HCT116 (cell line): ENCODE measurements at regions not wholly inside any gene's neighbourhood (a gene's known extent, or its start where the extent isn't known, plus 50 kb on each side); places are given as distances from the start of the nearest gene placed in this dataset.

Experiments
- ATAC-seq: fragments of 200-7000 bp; cut with Tn5 transposase; 2 replicates; pipeline ENCODE4 v1.9.1; 2020; ENCODE audit warnings: mild to moderate bottlenecking, moderate library complexity
- BruUV-seq: library from RNA; stranded (reverse); fragments of 400-500 nt; replicated peaks from 2 replicates; lab custom pipeline; 2021; lab: Mats Ljungman, UMichigan
- CTCF ChIA-PET: fragments of 300-600 bp; sonication (Branson Sonifier 250); formaldehyde crosslinking; loops from one replicate; lab custom pipeline; 2021; ENCODE audit warnings: antibody characterized with exemption; lab: Charles Lee
- POLR2A ChIA-PET: fragments of 300-600, 350-600 bp; sonication (Branson Sonifier 250); formaldehyde crosslinking; loops from one replicate; lab custom pipeline; 2021; ENCODE audit warnings: antibody characterized with exemption; lab: Charles Lee
- RAD21 ChIA-PET, 2 experiments: fragments of 300-600 bp; sonication (Branson Sonifier 250); formaldehyde crosslinking; loops; one replicate each; lab custom pipeline; 2023; ENCODE audit warnings: low total read pairs in 2 of 2; ENCODE audit not compliant: uncharacterized antibody in 2 of 2, unreplicated experiment in 2 of 2, low non-redundant PET in 1 of 2; lab: Charles Lee
- DNase-seq: peaks from one replicate; pipeline ENCODE4 v3.0.0-alpha.2; 2010; ENCODE audit warnings: low read depth, low spot score
- H2AFZ ChIP-seq: fragments of 200-600 bp; shearing (Covaris generic), sonication (generic); 2 replicates; pipeline ENCODE4 v1.6.1; 2017; ENCODE audit warnings: low read depth, mixed run types, mixed read lengths, antibody characterized with exemption, low read length; ENCODE audit not compliant: poor library complexity, severe bottlenecking
- H3K27ac ChIP-seq: 2 replicates; pipeline ENCODE4 v1.5.1; 2012; ENCODE audit warnings: low read depth, low read length
- H3K27me3 ChIP-seq: fragments of 200-600 bp; sonication (generic); 2 replicates; pipeline ENCODE4 v1.6.1; 2016; ENCODE audit warnings: mixed run types, low read length, mixed read lengths; ENCODE audit not compliant: insufficient read depth
- H3K36me3 ChIP-seq, 2 experiments: fragments of 200-500 bp in 1 of 2; fragments of 200-600 bp in 1 of 2; sonication (Bioruptor generic) in 1 of 2; sonication (generic) in 1 of 2; 2 replicates each; pipeline versions ENCODE4 v1.5.1 to v1.6.1; 2014 to 2016; ENCODE audit warnings: low read length in 2 of 2, inconsistent platforms in 1 of 2, mixed read lengths in 1 of 2, mixed run types in 1 of 2; ENCODE audit not compliant: insufficient read depth in 2 of 2, control insufficient read depth in 1 of 2
- H3K4me1 ChIP-seq, 2 experiments: fragments of 200-600 bp in 1 of 2; sonication (generic) in 1 of 2; 2 replicates each; pipeline versions ENCODE4 v1.5.1 to v1.6.1; 2012 to 2017; ENCODE audit warnings: low read length in 2 of 2, inconsistent platforms in 1 of 2, mild to moderate bottlenecking in 1 of 2, mixed read lengths in 1 of 2, mixed run types in 1 of 2, moderate library complexity in 1 of 2; ENCODE audit not compliant: insufficient read depth in 2 of 2, control insufficient read depth in 1 of 2
- H3K4me2 ChIP-seq: fragments of 200-600 bp; sonication (generic); 2 replicates; pipeline ENCODE4 v1.6.1; 2017; ENCODE audit warnings: mixed run types, low read length, mixed read lengths
- H3K4me3 ChIP-seq, 2 experiments: fragments of 200-600 bp in 1 of 2; sonication (generic) in 1 of 2; replicated peaks in 1 of 2; 2 replicates each; pipeline ENCODE4 v1.5.1; 2011 to 2016; ENCODE audit warnings: low read length in 2 of 2, control low read depth in 1 of 2, low read depth in 1 of 2, mild to moderate bottlenecking in 1 of 2, mixed read lengths in 1 of 2, mixed run types in 1 of 2
- H3K79me2 ChIP-seq: fragments of 200-600 bp; sonication (generic); 2 replicates; pipeline ENCODE4 v1.6.1; 2017; ENCODE audit warnings: mild to moderate bottlenecking, mixed run types, low read length, moderate library complexity, mixed read lengths; ENCODE audit not compliant: insufficient read depth
- H3K9ac ChIP-seq: fragments of 200-600 bp; sonication (generic); 2 replicates; pipeline ENCODE4 v1.6.1; 2016; ENCODE audit warnings: low read length, mixed read lengths
- H3K9me2 ChIP-seq: fragments of 200-600 bp; sonication (generic), shearing (Covaris generic); 2 replicates; pipeline ENCODE4 v1.6.1; 2017; ENCODE audit warnings: mixed run types, mild to moderate bottlenecking, moderate library complexity; ENCODE audit not compliant: insufficient read depth
- H3K9me3 ChIP-seq, 2 experiments: fragments of 200-500 bp in 1 of 2; fragments of 200-600 bp in 1 of 2; sonication (Bioruptor generic) in 1 of 2; sonication (generic) in 1 of 2; 2 replicates each; pipeline ENCODE4 v1.6.1; 2014 to 2017; ENCODE audit warnings: low read length in 2 of 2, mixed read lengths in 2 of 2, inconsistent platforms in 1 of 2, low read depth in 1 of 2, mild to moderate bottlenecking in 1 of 2, mixed run types in 1 of 2, moderate library complexity in 1 of 2; ENCODE audit not compliant: control insufficient read depth in 1 of 2, insufficient read depth in 1 of 2
- H4K20me1 ChIP-seq: fragments of 200-600 bp; sonication (generic), shearing (Covaris generic); 2 replicates; pipeline ENCODE4 v1.6.1; 2017; ENCODE audit warnings: mixed run types, mild to moderate bottlenecking, moderate library complexity; ENCODE audit not compliant: insufficient read depth
- CBX3 ChIP-seq: IDR thresholded peaks from 2 replicates; pipeline ENCODE4 v1.6.1; 2012; ENCODE audit warnings: low read depth
- EGR1 ChIP-seq: IDR thresholded peaks from 2 replicates; pipeline ENCODE4 v1.6.1; 2012; ENCODE audit warnings: low read depth
- ELF1 ChIP-seq: IDR thresholded peaks from 2 replicates; pipeline ENCODE4 v1.6.1; 2012; ENCODE audit warnings: low read depth, borderline replicate concordance
- EZH2 ChIP-seq: fragments of 200-600 bp; sonication (generic); IDR thresholded peaks from 2 replicates; pipeline ENCODE4 v1.6.1; 2017; ENCODE audit warnings: antibody characterized with exemption, mixed run types
- FOSL1 ChIP-seq: IDR thresholded peaks from 2 replicates; pipeline ENCODE4 v1.6.1; 2012; ENCODE audit warnings: low read depth
- JUND ChIP-seq: IDR thresholded peaks from 2 replicates; pipeline ENCODE4 v1.6.1; 2012
- SP1 ChIP-seq: IDR thresholded peaks from 2 replicates; pipeline ENCODE4 v1.6.1; 2012; ENCODE audit warnings: low read depth
- TCF7L2 ChIP-seq: IDR thresholded peaks from 2 replicates; pipeline ENCODE4 v1.7.0; 2011; ENCODE audit warnings: borderline replicate concordance, inconsistent platforms; ENCODE audit not compliant: insufficient read depth, insufficient read length; ENCODE audit errors: extremely low read depth
- ZBTB33 ChIP-seq: IDR thresholded peaks from 2 replicates; pipeline ENCODE4 v1.6.1; 2011; ENCODE audit warnings: mild to moderate bottlenecking, low read length, moderate library complexity; ENCODE audit not compliant: insufficient replicate concordance; ENCODE audit errors: extremely low read depth
- ZNF274 ChIP-seq: fragments of 200-500 bp; sonication (Bioruptor generic); IDR thresholded peaks from 2 replicates; pipeline ENCODE4 v1.6.1; 2014; ENCODE audit warnings: mild to moderate bottlenecking, low read depth, low read length, inconsistent platforms
- intact Hi-C: fragments of 100-400 bp; cut with micrococcal nuclease; formaldehyde crosslinking; loops from 2 replicates; pipeline ENCODE4 v1.10.0; 2022
- TF ChIP-seq, protein P1 (sequence below): IDR thresholded peaks from 2 replicates; pipeline ENCODE4 v1.6.1; 2012

GRCh38 chr9:24464319-24464951 is 81.3 kb downstream of the IZUMO3 start:
- Histone ChIP-seq H3K27ac (no peak overlapping the region), H3K4me1 (no peaks in the 10 kb centered on the region), H3K9me3 (peaks cover 3 to 39% of the 10 kb centered on the region in 2 experiments; a peak in 2 of 4 replicates), H4K20me1 (no peaks in the 10 kb centered on the region), H2AFZ (no peak overlapping the region), H3K36me3 (no peaks in the 10 kb centered on the region), H3K4me2 (no peak overlapping the region), H3K79me2 (no peaks in the 10 kb centered on the region)
- ChIA-PET POLR2A (no interaction called here), CTCF (no interaction called here), RAD21 (no interaction called here)
- BruUV-seq = no TSS peak
- ATAC-seq = no peak
- intact Hi-C loops = no loop called here
- TF ChIP-seq FOSL1 (no peak), CBX3 (no peak), EZH2 (no peak), TCF7L2 (no peak), ZBTB33 (no peak), ELF1 (no peak), JUND (no peak), EGR1 (no peak), ZNF274 (no peak), SP1 (no peak)
- TF ChIP-seq, protein P1, sequence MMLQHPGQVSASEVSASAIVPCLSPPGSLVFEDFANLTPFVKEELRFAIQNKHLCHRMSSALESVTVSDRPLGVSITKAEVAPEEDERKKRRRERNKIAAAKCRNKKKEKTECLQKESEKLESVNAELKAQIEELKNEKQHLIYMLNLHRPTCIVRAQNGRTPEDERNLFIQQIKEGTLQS = no peak
- TF ChIP-seq, all 23 proteins: peak for 0
- Histone ChIP-seq H3K9me2 (no peaks in the 10 kb centered on the region), H3K27me3 (no peaks in the 10 kb centered on the region), H3K9ac (no peak overlapping the region), H3K4me3 (no peak overlapping the region)
- DNase-seq = no peak
